ENCODE measurements at regions not wholly inside any gene's neighbourhood (a gene's known extent, or its start where the extent isn't known, plus 50 kb on each side); places are given as distances from the start of the nearest gene placed in this dataset.

GRCh38 chr15:91409387-91409786 is 309.3 kb downstream of the SV2B start:
- 78% methylated on average over 1 of the region's 1 CpG for WGBS (ENCODE audit: low lambda C conversion rate)

DNA sequence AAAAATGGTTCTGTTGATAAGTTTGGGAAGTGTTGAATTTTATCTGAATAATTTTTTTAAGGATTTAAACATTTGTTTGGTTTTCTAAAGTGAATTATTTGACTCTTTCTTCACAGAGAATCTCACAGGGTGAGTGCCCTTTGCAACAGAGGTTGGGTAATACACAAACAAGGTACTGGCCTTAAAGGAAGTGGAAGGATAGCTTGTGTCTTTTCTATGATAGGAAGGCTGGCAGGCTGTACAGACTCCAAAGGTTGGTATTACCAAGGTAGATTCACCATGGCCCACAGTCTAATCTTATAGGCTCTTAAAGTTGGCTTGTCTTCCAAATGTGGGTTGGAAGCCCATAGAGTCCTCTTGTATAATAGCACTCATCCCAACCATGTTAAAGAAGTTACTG is 311.5 kb downstream of the SV2B start:
- no peak for DNase-seq
- H3K27ac ChIP-seq (ENCODE audit: low read depth in 2 of 2, low read length in 1 of 2): no peak overlapping the region
- peaks cover 12% of the 10 kb centered on the region for H3F3A ChIP-seq (replicated peaks; ENCODE audit: insufficient read depth)
- H3K9me2 ChIP-seq: no peaks in the 10 kb centered on the region
- CTCF ChIA-PET: no interaction called here
- POLR2A ChIA-PET: no interaction called here
- no peaks in the 10 kb centered on the region for H3K36me3 ChIP-seq (replicated peaks in 1 of 2; ENCODE audit: control insufficient read depth in 1 of 2, insufficient read depth in 2 of 2, low read length in 1 of 2)
- no peak overlapping the region for H2AFZ ChIP-seq (ENCODE audit: low read depth)
- H3K4me3 ChIP-seq (ENCODE audit: low read depth in 2 of 2, low read length in 1 of 2): no peak overlapping the region
- H3K9ac ChIP-seq: no peak overlapping the region
- no peaks in the 10 kb centered on the region for H3K27me3 ChIP-seq (ENCODE audit: insufficient read depth)
- H3K4me1 ChIP-seq (ENCODE audit: control insufficient read depth in 1 of 2, insufficient read depth in 2 of 2, low read depth in 1 of 2, low read length in 1 of 2): peaks cover 0 to 12% of the 10 kb centered on the region in 2 experiments; a peak in 2 of 4 replicates
- H3K9me3 ChIP-seq: no peaks in the 10 kb centered on the region
- H3K4me2 ChIP-seq: no peak overlapping the region
- no peaks in the 10 kb centered on the region for H4K20me1 ChIP-seq (ENCODE audit: insufficient read depth)
- no peaks in the 10 kb centered on the region for H3K79me2 ChIP-seq (ENCODE audit: insufficient read depth)
- no peak for TF ChIP-seq JUND (IDR thresholded peaks at IDR 0.05)
- no peak for TF ChIP-seq TAF1 (IDR thresholded peaks at IDR 0.05; ENCODE audit: borderline replicate concordance, low read depth, low read length)

More at GRCh38 chr15:91409387-91409786, 309.3 kb downstream of the SV2B start:
- H3K79me2 ChIP-seq (ENCODE audit: insufficient read depth): no peaks in the 10 kb centered on the region
- H3K4me3 ChIP-seq (ENCODE audit: low read depth in 2 of 2, low read length in 1 of 2): no peak overlapping the region
- peaks cover 0 to 12% of the 10 kb centered on the region in 2 experiments; a peak in 2 of 4 replicates for H3K4me1 ChIP-seq (ENCODE audit: control insufficient read depth in 1 of 2, insufficient read depth in 2 of 2, low read depth in 1 of 2, low read length in 1 of 2)
- no peak overlapping the region for H3K27ac ChIP-seq (ENCODE audit: low read depth in 2 of 2, low read length in 1 of 2)
- H3F3A ChIP-seq (replicated peaks; ENCODE audit: insufficient read depth): peaks cover 12% of the 10 kb centered on the region
- no peak overlapping the region for H3K4me2 ChIP-seq
- TF ChIP-seq REST (IDR thresholded peaks at IDR 0.05; ENCODE audit: low read depth, low read length) (no peak), RCOR1 (IDR thresholded peaks at IDR 0.05; ENCODE audit: low read length) (no peak), SIN3A (IDR thresholded peaks at IDR 0.05; ENCODE audit: borderline replicate concordance, low read depth, low read length) (no peak), FOXJ3 (CRISPR knock-in tag; IDR thresholded peaks at IDR 0.05) (no peak), EZH2phosphoT487 (IDR thresholded peaks at IDR 0.05; ENCODE audit: borderline replicate concordance, low read depth) (no peak), JUND (IDR thresholded peaks at IDR 0.05) (no peak), TEAD4 (IDR thresholded peaks at IDR 0.05; ENCODE audit: borderline replicate concordance, insufficient read depth) (no peak)
- no peaks in the 10 kb centered on the region for H3K9me3 ChIP-seq
- H2AFZ ChIP-seq (ENCODE audit: low read depth): no peak overlapping the region
- H3K36me3 ChIP-seq (replicated peaks in 1 of 2; ENCODE audit: control insufficient read depth in 1 of 2, insufficient read depth in 2 of 2, low read length in 1 of 2): no peaks in the 10 kb centered on the region
- CTCF ChIA-PET: interaction anchor here (0.6 to 1.7 kb wide), 3 partner anchors 107 to 445 kb away, joined by 3 to 5 read pairs (median 3); partner anchors contain the start of gene SLCO3A1
- DNase-seq: no peak
- H3K9me2 ChIP-seq: no peaks in the 10 kb centered on the region
- POLR2A ChIA-PET: no interaction called here
- H4K20me1 ChIP-seq (ENCODE audit: insufficient read depth): no peaks in the 10 kb centered on the region
- H3K9ac ChIP-seq: no peak overlapping the region
- no peaks in the 10 kb centered on the region for H3K27me3 ChIP-seq (ENCODE audit: insufficient read depth)
